WTC11 (cell line): ENCODE measurements at regions not wholly inside any gene's neighbourhood (a gene's known extent, or its start where the extent isn't known, plus 50 kb on each side); places are given as distances from the start of the nearest gene placed in this dataset.

Source experiments
- ATAC-seq: fragments of 200-7000 bp; cut with Tn5 transposase; 2 replicates; pipeline ENCODE4 v1.10.0; 2021; ENCODE audit warnings: mild to moderate bottlenecking, moderate library complexity
- CTCF ChIA-PET: fragments of 300-600 bp; sonication (Branson Sonifier 250); formaldehyde crosslinking; loops from one replicate; lab custom pipeline; 2021; ENCODE audit warnings: antibody characterized with exemption; lab: Charles Lee
- POLR2A ChIA-PET: fragments of 350-600 bp; sonication (Branson Sonifier 250); formaldehyde crosslinking; loops from one replicate; lab custom pipeline; 2021; ENCODE audit warnings: antibody characterized with exemption; lab: Charles Lee
- DNase-seq: peaks from one replicate; pipeline ENCODE4 v3.0.0; 2021; ENCODE audit warnings: low spot score
- H3K27ac Mint-ChIP-seq: 2 replicates; pipeline ENCODE4 v1.8.0; 2021; ENCODE audit warnings: mixed read lengths
- H3K27me3 Mint-ChIP-seq: 2 replicates; pipeline ENCODE4 v1.8.0; 2021; ENCODE audit warnings: low read depth, mild to moderate bottlenecking, moderate library complexity, mixed read lengths
- H3K36me3 Mint-ChIP-seq: 2 replicates; pipeline ENCODE4 v1.8.0; 2021; ENCODE audit warnings: mixed read lengths
- H3K4me1 Mint-ChIP-seq: 2 replicates; pipeline ENCODE4 v1.8.0; 2022; ENCODE audit warnings: mixed read lengths
- H3K4me3 Mint-ChIP-seq: 2 replicates; pipeline ENCODE4 v1.8.0; 2021; ENCODE audit warnings: mild to moderate bottlenecking, moderate library complexity, mixed read lengths
- H3K9me3 Mint-ChIP-seq: 2 replicates; pipeline ENCODE4 v1.8.0; 2021; ENCODE audit warnings: mixed read lengths
- ATF1 ChIP-seq: sonication (generic); formaldehyde crosslinking; IDR thresholded peaks from 2 replicates; pipeline ENCODE4 v1.8.1; 2023; ENCODE audit warnings: mild to moderate bottlenecking, moderate library complexity, missing genetic modification reagents
- CBFB ChIP-seq: sonication (generic); formaldehyde crosslinking; IDR thresholded peaks from 2 replicates; pipeline ENCODE4 v1.8.1; 2022; ENCODE audit warnings: mild to moderate bottlenecking, low read depth, missing genetic modification reagents
- GABPB1 ChIP-seq: sonication (generic); formaldehyde crosslinking; IDR thresholded peaks from 2 replicates; pipeline ENCODE4 v1.8.1; 2023; ENCODE audit warnings: mild to moderate bottlenecking, missing genetic modification reagents
- JAZF1 ChIP-seq: fragments of 250-450 bp; sonication (Bioruptor Pico); IDR thresholded peaks from 2 replicates; pipeline ENCODE4 v1.9.0; 2021; ENCODE audit warnings: moderate library complexity, mild to moderate bottlenecking, inconsistent platforms
- JUN ChIP-seq: sonication (generic); formaldehyde crosslinking; IDR thresholded peaks from 2 replicates; pipeline ENCODE4 v1.8.0; 2023; ENCODE audit warnings: mild to moderate bottlenecking, missing genetic modification reagents
- KAT7 ChIP-seq: sonication (generic); formaldehyde crosslinking; IDR thresholded peaks from 2 replicates; pipeline ENCODE4 v1.8.1; 2023; ENCODE audit warnings: missing genetic modification reagents, mild to moderate bottlenecking, borderline replicate concordance
- MXD4 ChIP-seq: fragments of 250-450 bp; sonication (Bioruptor Pico); IDR thresholded peaks from 2 replicates; pipeline ENCODE4 v1.8.0; 2021; ENCODE audit warnings: mild to moderate bottlenecking, moderate library complexity, borderline replicate concordance
- TCF7 ChIP-seq: sonication (generic); formaldehyde crosslinking; IDR thresholded peaks from 2 replicates; pipeline ENCODE4 v1.8.0; 2022; ENCODE audit warnings: mild to moderate bottlenecking, low read depth, missing genetic modification reagents, moderate library complexity
- TEAD4 ChIP-seq: sonication (generic); formaldehyde crosslinking; IDR thresholded peaks from 2 replicates; pipeline ENCODE4 v1.8.0; 2022; ENCODE audit warnings: mild to moderate bottlenecking, missing genetic modification reagents
- ZBTB21 ChIP-seq: sonication (generic); formaldehyde crosslinking; IDR thresholded peaks from 2 replicates; pipeline ENCODE4 v1.8.1; 2023; ENCODE audit warnings: mild to moderate bottlenecking, missing genetic modification reagents, borderline replicate concordance
- ZNF416 ChIP-seq: fragments of 250-450 bp; sonication (Bioruptor Pico); IDR thresholded peaks from 2 replicates; pipeline ENCODE4 v1.9.0; 2021; ENCODE audit warnings: mild to moderate bottlenecking, inconsistent platforms
- ZNF423 ChIP-seq: fragments of 250-450 bp; sonication (Bioruptor Pico); IDR thresholded peaks from 2 replicates; pipeline ENCODE4 v2.1.2; 2022; ENCODE audit warnings: mild to moderate bottlenecking, moderate library complexity
- TF ChIP-seq, protein P1 (sequence below): sonication (generic); formaldehyde crosslinking; IDR thresholded peaks from 2 replicates; pipeline ENCODE4 v1.8.1; 2022; ENCODE audit warnings: mild to moderate bottlenecking, missing genetic modification reagents, moderate library complexity, borderline replicate concordance
- TF ChIP-seq, protein P2 (sequence below): sonication (generic); formaldehyde crosslinking; IDR thresholded peaks from 2 replicates; pipeline ENCODE4 v1.8.1; 2022; ENCODE audit warnings: low read depth, missing genetic modification reagents, borderline replicate concordance
- TF ChIP-seq, protein P3 (sequence below): fragments of 250-450 bp; sonication (Bioruptor Pico); IDR thresholded peaks from 2 replicates; pipeline ENCODE4 v1.9.0; 2021; ENCODE audit warnings: mild to moderate bottlenecking, borderline replicate concordance
- TF ChIP-seq, protein P4 (sequence below): fragments of 200-600 bp; IDR thresholded peaks from 2 replicates; pipeline ENCODE4 v1.8.0; 2022; ENCODE audit warnings: antibody characterized with exemption
- TF ChIP-seq, protein P5 (sequence below): sonication (generic); formaldehyde crosslinking; IDR thresholded peaks from 2 replicates; pipeline ENCODE4 v1.8.0; 2023; ENCODE audit warnings: missing genetic modification reagents, mild to moderate bottlenecking, borderline replicate concordance
- TF ChIP-seq, protein P6 (sequence below): sonication (generic); formaldehyde crosslinking; IDR thresholded peaks from 2 replicates; pipeline ENCODE4 v1.8.1; 2022; ENCODE audit warnings: low read depth, mild to moderate bottlenecking, moderate library complexity, missing genetic modification reagents, borderline replicate concordance

DNA sequence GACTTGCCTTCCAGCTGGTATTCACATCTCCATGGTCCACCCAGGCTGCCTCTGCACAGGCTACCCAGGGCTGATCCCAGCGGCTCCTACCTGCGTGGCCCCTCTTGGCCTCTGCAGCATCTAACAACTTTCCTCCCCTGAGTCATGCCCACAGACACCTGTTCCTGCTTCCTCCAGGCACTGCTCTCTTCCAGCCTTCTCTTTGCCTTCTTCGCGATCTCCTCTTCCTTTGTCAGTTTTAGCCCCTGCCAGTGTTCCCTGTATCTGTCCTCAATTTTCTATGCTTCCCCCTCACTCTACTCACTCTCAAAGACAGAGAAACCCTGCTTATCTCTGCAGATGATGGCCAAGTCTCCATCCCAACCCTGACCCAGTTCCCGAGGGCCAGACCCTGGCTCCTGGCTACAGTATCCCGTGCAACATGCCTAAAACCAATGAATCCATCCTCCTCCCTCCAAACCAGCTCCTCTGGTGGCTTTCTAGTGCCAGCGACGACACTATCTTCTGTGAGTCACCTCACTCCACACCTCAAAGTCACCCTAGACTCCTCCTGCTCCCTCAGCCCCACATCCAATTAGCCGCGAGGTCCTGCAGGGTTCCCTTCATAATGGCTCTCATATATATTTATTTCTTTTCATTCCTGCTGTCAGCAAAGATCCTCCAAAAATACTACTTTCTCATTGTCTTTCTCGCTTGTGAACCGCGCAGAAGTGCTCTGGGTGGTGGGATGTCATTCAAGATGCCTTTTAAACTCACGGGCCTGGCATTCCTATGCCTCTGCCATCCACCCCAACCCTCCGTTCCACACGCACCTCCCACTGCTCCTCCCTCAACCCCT lies 259.2 kb downstream of the TOMM20 start:
- POLR2A ChIA-PET, result no interaction called here
- TF ChIP-seq ZNF416 (no peak), GABPB1 (CRISPR knock-in tag) (no peak), ZBTB21 (no peak), JAZF1 (CRISPR knock-in tag) (no peak), KAT7 (CRISPR knock-in tag) (no peak), TCF7 (CRISPR knock-in tag) (no peak), MXD4 (CRISPR knock-in tag) (no peak)
- TF ChIP-seq, protein P1, sequence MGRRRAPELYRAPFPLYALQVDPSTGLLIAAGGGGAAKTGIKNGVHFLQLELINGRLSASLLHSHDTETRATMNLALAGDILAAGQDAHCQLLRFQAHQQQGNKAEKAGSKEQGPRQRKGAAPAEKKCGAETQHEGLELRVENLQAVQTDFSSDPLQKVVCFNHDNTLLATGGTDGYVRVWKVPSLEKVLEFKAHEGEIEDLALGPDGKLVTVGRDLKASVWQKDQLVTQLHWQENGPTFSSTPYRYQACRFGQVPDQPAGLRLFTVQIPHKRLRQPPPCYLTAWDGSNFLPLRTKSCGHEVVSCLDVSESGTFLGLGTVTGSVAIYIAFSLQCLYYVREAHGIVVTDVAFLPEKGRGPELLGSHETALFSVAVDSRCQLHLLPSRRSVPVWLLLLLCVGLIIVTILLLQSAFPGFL, result no peak
- TF ChIP-seq, protein P2, sequence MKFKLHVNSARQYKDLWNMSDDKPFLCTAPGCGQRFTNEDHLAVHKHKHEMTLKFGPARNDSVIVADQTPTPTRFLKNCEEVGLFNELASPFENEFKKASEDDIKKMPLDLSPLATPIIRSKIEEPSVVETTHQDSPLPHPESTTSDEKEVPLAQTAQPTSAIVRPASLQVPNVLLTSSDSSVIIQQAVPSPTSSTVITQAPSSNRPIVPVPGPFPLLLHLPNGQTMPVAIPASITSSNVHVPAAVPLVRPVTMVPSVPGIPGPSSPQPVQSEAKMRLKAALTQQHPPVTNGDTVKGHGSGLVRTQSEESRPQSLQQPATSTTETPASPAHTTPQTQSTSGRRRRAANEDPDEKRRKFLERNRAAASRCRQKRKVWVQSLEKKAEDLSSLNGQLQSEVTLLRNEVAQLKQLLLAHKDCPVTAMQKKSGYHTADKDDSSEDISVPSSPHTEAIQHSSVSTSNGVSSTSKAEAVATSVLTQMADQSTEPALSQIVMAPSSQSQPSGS, result no peak
- DNase-seq (no peak), ATAC-seq (no peak)
- no peak overlapping the region for H3K4me3 Mint-ChIP-seq
- H3K4me1 Mint-ChIP-seq, result no peaks in the 10 kb centered on the region
- H3K27ac Mint-ChIP-seq, result no peak overlapping the region
- H3K9me3 Mint-ChIP-seq, result peaks cover 6% of the 10 kb centered on the region; the same call in 1 of the 2 replicates
- CTCF ChIA-PET, result no interaction called here
- no peaks in the 10 kb centered on the region; the same call in 1 of the 2 replicates for H3K27me3 Mint-ChIP-seq
- no peaks in the 10 kb centered on the region for H3K36me3 Mint-ChIP-seq

DNA sequence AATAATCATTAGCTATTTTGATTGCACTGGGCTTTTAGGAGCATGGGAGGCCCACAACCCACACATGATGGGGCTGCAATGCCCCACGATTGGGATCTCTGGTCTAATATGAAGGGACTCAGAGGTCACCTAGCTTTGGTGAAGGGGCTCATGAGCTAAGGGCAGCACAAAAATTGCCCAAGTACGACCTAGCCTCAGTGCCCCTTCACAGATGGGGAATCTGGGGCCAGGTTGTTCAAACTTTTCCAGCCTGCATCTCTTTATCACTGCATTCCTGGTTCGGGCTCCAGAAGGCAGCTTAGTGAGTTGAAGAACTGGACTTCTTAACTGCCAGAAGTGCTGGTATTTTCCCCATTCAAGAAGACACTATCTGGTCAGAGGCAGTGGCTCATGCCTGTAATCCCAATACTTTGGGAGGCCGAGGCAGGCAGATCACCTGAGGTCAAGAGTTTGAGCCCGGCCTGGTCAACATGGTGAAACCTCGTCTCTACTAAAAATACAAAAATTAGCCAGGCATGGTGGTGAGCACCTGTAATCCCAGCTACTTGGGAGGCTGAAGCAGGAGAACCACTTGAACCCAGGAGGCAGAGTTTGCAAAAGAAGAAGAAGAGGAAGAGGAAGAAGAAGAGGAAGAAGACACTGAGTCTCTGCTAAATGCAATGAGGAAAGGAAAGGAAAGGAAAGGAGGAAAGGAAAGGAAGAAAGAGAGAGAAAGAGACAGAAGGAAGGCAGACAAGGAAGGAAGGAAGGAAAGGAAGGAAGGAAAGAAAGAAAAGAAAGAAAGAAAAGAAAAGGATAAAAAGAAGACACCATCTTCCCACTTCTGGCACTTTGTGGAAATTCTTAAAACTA lies 258.5 kb upstream of the IRF2BP2 start:
- Mint-ChIP-seq H3K4me3 (no peak overlapping the region), H3K27me3 (no peaks in the 10 kb centered on the region; the same call in 1 of the 2 replicates), H3K9me3 (peaks cover 6% of the 10 kb centered on the region; the same call in 1 of the 2 replicates), H3K36me3 (no peaks in the 10 kb centered on the region), H3K27ac (no peak overlapping the region), H3K4me1 (no peaks in the 10 kb centered on the region)
- no peak for ATAC-seq
- no peak for DNase-seq
- ChIA-PET POLR2A (no interaction called here), CTCF (interaction anchor here (0.6 kb wide), 2 partner anchors 89 to 125 kb away, joined by 3 read pairs; no protein-coding TSS in a partner anchor)
- no peak for TF ChIP-seq ZNF423 (CRISPR knock-in tag)
- TF ChIP-seq, protein P3, sequence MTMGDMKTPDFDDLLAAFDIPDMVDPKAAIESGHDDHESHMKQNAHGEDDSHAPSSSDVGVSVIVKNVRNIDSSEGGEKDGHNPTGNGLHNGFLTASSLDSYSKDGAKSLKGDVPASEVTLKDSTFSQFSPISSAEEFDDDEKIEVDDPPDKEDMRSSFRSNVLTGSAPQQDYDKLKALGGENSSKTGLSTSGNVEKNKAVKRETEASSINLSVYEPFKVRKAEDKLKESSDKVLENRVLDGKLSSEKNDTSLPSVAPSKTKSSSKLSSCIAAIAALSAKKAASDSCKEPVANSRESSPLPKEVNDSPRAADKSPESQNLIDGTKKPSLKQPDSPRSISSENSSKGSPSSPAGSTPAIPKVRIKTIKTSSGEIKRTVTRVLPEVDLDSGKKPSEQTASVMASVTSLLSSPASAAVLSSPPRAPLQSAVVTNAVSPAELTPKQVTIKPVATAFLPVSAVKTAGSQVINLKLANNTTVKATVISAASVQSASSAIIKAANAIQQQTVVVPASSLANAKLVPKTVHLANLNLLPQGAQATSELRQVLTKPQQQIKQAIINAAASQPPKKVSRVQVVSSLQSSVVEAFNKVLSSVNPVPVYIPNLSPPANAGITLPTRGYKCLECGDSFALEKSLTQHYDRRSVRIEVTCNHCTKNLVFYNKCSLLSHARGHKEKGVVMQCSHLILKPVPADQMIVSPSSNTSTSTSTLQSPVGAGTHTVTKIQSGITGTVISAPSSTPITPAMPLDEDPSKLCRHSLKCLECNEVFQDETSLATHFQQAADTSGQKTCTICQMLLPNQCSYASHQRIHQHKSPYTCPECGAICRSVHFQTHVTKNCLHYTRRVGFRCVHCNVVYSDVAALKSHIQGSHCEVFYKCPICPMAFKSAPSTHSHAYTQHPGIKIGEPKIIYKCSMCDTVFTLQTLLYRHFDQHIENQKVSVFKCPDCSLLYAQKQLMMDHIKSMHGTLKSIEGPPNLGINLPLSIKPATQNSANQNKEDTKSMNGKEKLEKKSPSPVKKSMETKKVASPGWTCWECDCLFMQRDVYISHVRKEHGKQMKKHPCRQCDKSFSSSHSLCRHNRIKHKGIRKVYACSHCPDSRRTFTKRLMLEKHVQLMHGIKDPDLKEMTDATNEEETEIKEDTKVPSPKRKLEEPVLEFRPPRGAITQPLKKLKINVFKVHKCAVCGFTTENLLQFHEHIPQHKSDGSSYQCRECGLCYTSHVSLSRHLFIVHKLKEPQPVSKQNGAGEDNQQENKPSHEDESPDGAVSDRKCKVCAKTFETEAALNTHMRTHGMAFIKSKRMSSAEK (CRISPR knock-in tag), result no peak
- TF ChIP-seq, protein P4, sequence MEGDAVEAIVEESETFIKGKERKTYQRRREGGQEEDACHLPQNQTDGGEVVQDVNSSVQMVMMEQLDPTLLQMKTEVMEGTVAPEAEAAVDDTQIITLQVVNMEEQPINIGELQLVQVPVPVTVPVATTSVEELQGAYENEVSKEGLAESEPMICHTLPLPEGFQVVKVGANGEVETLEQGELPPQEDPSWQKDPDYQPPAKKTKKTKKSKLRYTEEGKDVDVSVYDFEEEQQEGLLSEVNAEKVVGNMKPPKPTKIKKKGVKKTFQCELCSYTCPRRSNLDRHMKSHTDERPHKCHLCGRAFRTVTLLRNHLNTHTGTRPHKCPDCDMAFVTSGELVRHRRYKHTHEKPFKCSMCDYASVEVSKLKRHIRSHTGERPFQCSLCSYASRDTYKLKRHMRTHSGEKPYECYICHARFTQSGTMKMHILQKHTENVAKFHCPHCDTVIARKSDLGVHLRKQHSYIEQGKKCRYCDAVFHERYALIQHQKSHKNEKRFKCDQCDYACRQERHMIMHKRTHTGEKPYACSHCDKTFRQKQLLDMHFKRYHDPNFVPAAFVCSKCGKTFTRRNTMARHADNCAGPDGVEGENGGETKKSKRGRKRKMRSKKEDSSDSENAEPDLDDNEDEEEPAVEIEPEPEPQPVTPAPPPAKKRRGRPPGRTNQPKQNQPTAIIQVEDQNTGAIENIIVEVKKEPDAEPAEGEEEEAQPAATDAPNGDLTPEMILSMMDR, result no peak
- TF ChIP-seq JUN, result no peak
- TF ChIP-seq, protein P5, sequence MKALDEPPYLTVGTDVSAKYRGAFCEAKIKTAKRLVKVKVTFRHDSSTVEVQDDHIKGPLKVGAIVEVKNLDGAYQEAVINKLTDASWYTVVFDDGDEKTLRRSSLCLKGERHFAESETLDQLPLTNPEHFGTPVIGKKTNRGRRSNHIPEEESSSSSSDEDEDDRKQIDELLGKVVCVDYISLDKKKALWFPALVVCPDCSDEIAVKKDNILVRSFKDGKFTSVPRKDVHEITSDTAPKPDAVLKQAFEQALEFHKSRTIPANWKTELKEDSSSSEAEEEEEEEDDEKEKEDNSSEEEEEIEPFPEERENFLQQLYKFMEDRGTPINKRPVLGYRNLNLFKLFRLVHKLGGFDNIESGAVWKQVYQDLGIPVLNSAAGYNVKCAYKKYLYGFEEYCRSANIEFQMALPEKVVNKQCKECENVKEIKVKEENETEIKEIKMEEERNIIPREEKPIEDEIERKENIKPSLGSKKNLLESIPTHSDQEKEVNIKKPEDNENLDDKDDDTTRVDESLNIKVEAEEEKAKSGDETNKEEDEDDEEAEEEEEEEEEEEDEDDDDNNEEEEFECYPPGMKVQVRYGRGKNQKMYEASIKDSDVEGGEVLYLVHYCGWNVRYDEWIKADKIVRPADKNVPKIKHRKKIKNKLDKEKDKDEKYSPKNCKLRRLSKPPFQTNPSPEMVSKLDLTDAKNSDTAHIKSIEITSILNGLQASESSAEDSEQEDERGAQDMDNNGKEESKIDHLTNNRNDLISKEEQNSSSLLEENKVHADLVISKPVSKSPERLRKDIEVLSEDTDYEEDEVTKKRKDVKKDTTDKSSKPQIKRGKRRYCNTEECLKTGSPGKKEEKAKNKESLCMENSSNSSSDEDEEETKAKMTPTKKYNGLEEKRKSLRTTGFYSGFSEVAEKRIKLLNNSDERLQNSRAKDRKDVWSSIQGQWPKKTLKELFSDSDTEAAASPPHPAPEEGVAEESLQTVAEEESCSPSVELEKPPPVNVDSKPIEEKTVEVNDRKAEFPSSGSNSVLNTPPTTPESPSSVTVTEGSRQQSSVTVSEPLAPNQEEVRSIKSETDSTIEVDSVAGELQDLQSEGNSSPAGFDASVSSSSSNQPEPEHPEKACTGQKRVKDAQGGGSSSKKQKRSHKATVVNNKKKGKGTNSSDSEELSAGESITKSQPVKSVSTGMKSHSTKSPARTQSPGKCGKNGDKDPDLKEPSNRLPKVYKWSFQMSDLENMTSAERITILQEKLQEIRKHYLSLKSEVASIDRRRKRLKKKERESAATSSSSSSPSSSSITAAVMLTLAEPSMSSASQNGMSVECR (CRISPR knock-in tag), result no peak
- TF ChIP-seq CBFB, result no peak
- TF ChIP-seq, protein P6, sequence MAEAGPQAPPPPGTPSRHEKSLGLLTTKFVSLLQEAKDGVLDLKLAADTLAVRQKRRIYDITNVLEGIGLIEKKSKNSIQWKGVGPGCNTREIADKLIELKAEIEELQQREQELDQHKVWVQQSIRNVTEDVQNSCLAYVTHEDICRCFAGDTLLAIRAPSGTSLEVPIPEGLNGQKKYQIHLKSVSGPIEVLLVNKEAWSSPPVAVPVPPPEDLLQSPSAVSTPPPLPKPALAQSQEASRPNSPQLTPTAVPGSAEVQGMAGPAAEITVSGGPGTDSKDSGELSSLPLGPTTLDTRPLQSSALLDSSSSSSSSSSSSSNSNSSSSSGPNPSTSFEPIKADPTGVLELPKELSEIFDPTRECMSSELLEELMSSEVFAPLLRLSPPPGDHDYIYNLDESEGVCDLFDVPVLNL (CRISPR knock-in tag), result no peak
- TF ChIP-seq ATF1, result no peak
- no peak for TF ChIP-seq TEAD4 (CRISPR knock-in tag)
